Kidney (tissue), 13 donors: ENCODE measurements at regions not wholly inside any gene's neighbourhood (a gene's known extent, or its start where the extent isn't known, plus 50 kb on each side); places are given as distances from the start of the nearest gene placed in this dataset.

ENCODE experiments used
- DNase-seq, 5 donors: peaks; one replicate each; pipeline ENCODE4 v3.0.0-alpha.2; 2013 to 2020
- FAIRE-seq: peaks from 2 replicates; lab custom pipeline; 2012; peaks lifted over from hg19 to GRCh38; lab: Jason Lieb, UNC
- H3K27ac ChIP-seq, 2 donors: one replicate each; pipeline ENCODE4 v1.7.0; 2013; ENCODE audit warnings: low read depth in 2 of 2, low read length in 2 of 2, inconsistent platforms in 1 of 2
- H3K27me3 ChIP-seq: one replicate; pipeline ENCODE4 v1.7.1; 2013; ENCODE audit warnings: low read length, inconsistent platforms; ENCODE audit not compliant: control insufficient read depth, insufficient read depth
- H3K36me3 ChIP-seq, 3 donors: one replicate each; pipeline versions ENCODE4 v1.7.0 to v1.7.1; 2013; ENCODE audit warnings: low read length in 3 of 3, control low read depth in 1 of 3, inconsistent platforms in 1 of 3; ENCODE audit not compliant: insufficient read depth in 3 of 3, control insufficient read depth in 2 of 3
- H3K4me1 ChIP-seq, 3 donors: one replicate each; pipeline versions ENCODE4 v1.7.0 to v1.7.1; 2013; ENCODE audit warnings: low read length in 3 of 3, inconsistent platforms in 1 of 3, low read depth in 1 of 3; ENCODE audit not compliant: control insufficient read depth in 2 of 3, insufficient read depth in 2 of 3
- H3K4me3 ChIP-seq, 3 donors: one replicate each; pipeline versions ENCODE4 v1.7.0 to v1.8.1; 2013; ENCODE audit warnings: low read length in 3 of 3, control low read depth in 1 of 3, inconsistent platforms in 1 of 3
- H3K9ac ChIP-seq, 3 donors: one replicate each; pipeline versions ENCODE4 v1.7.0 to v1.7.1; 2013; ENCODE audit warnings: low read length in 3 of 3, control low read depth in 1 of 3, inconsistent platforms in 1 of 3
- H3K9me3 ChIP-seq, 3 donors: one replicate each; pipeline versions ENCODE4 v1.7.0 to v1.7.1; 2013; ENCODE audit warnings: low read length in 3 of 3, control low read depth in 1 of 3, inconsistent platforms in 1 of 3; ENCODE audit not compliant: control insufficient read depth in 2 of 3, insufficient read depth in 1 of 3
- CTCF ChIP-seq: IDR thresholded peaks from 3 replicates; pipeline ENCODE4 v1.5.1; 2012; ENCODE audit warnings: mild to moderate bottlenecking, moderate library complexity, borderline replicate concordance; ENCODE audit not compliant: insufficient read depth; ENCODE audit errors: extremely low read depth
- intact Hi-C: fragments of 100-400 bp; cut with DNase I; formaldehyde crosslinking; loops from one replicate; pipeline ENCODE4 v1.11.1; 2022
- donor health status: control.
- donor health status: control.
- donor health status: control.
- donor health status: control.
- donor health status: control.
- donor health status: DM: yes; HTN: yes; CAD: no.
- donor health status: Normal renal cell carcinoma (clear cell type).

DNA sequence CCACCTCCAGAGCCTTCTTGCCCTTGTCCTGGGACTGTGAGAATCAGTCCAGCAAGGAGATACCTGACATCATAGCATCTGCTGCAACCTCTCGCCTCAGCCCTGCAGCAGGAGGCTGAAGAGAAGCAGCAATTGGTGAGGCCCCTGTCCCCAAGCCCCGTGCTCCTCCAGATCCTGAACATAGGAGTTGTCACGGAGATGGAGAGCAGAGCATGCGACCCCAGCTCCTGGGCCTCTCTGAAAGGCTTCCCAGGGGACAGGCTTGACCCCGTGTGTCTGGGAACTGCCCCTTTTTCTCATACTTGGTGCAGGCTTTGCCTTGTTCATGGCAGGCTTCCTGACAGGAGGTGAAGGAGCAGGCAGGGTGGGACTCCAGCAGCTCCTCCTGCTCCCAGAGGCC, 127.7 kb upstream of the PZP start:
- H3K36me3 ChIP-seq: no peaks in the 10 kb centered on the region
- DNase-seq (no peak), FAIRE-seq (no peak)
- no peak overlapping the region for H3K27ac ChIP-seq
- H3K4me1 ChIP-seq: no peaks in the 10 kb centered on the region
- intact Hi-C loops: loop anchor here (10.0 kb wide), 1 partner anchor 369 kb away; no protein-coding TSS in a partner anchor
- H3K27me3 ChIP-seq: no peaks in the 10 kb centered on the region
- H3K9ac ChIP-seq: no peak overlapping the region
- TF ChIP-seq CTCF: no peak
- H3K4me3 ChIP-seq: no peak overlapping the region
- H3K9me3 ChIP-seq: no peaks in the 10 kb centered on the region

DNA sequence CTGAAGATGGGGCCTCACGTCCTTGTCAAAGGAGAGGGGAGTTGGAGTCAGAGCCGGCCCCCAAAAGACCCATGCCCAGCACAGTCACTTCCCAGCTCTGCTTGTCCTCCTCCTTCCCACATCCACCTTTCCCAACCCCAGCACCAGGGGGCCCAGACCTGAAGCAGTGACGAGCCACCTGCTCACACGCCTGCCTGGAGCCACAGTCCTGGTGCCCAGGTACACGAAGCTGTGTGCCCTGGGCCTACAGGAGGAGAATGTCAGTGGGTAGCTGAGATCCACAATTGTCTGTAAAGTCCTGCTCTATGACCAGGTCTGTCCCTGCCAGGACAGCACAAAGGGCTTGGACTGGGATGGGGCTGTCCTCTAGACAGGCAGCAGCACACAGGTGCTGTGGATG, 126.8 kb upstream of the PZP start:
- TF ChIP-seq CTCF: no peak
- no peak for DNase-seq
- no peak for FAIRE-seq
- Histone ChIP-seq H3K27me3 (no peaks in the 10 kb centered on the region), H3K9ac (no peak overlapping the region), H3K4me1 (no peaks in the 10 kb centered on the region), H3K9me3 (no peaks in the 10 kb centered on the region), H3K36me3 (no peaks in the 10 kb centered on the region), H3K27ac (no peak overlapping the region), H3K4me3 (no peak overlapping the region)
- intact Hi-C loops: loop anchor here (10.0 kb wide), 1 partner anchor 370 kb away; no protein-coding TSS in a partner anchor

DNA sequence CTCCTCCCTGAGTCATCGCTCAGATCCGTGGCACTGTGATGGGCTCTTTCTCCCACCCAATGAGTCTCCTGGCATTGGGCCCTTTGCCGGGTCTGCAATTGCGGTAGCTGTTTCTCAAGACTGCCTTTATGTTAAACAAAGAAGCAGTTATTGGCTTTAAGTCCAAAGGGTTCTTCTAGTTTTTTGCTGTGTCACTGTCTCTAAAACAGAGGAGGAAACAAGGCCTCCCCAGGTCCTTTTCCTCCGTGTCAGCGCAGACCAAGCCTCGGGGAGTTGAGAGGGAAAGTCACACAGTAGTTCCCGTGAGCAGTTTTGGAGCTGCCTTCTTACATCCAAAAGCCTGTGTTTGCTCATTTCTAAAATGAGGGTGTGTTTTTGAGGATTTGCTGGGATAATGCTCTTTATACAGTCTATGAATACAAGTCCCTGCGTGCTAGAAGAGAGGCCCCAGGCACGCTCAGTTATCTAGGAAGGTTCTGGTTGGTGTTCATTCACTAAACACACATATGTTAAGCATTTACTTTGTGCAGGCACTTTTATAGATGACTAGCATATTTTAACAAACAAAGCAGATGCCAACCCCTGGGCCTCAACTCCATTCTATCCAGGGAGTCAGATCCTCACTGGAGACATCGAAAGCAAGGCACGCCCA, 126.0 kb upstream of the PZP start:
- H3K4me3 ChIP-seq: no peak overlapping the region
- no peak for TF ChIP-seq CTCF

More for the DNA sequence above, 126.0 kb upstream of the PZP start:
- H3K9ac ChIP-seq: no peak overlapping the region
- intact Hi-C loops: loop anchor here (10.0 kb wide), 1 partner anchor 371 kb away; no protein-coding TSS in a partner anchor
- no peaks in the 10 kb centered on the region for H3K27me3 ChIP-seq
- no peaks in the 10 kb centered on the region for H3K9me3 ChIP-seq
- H3K36me3 ChIP-seq: no peaks in the 10 kb centered on the region
- H3K4me1 ChIP-seq: no peaks in the 10 kb centered on the region
- no peak for DNase-seq
- H3K27ac ChIP-seq: no peak overlapping the region
- no peak for FAIRE-seq
